SK-N-SH (cell line): ENCODE measurements at regions not wholly inside any gene's neighbourhood (a gene's known extent, or its start where the extent isn't known, plus 50 kb on each side); places are given as distances from the start of the nearest gene placed in this dataset.

ENCODE experiments used
- CTCF ChIA-PET: fragments of 300-600, 350-600 bp; formaldehyde crosslinking; extraction: SDS; loops from one replicate; lab custom pipeline; 2021; lab: Yijun Ruan, JAX
- POLR2A ChIA-PET: fragments of 350-600 bp; sonication (Branson Sonifier 250); formaldehyde crosslinking; extraction: SDS; loops from one replicate; lab custom pipeline; 2020; ENCODE audit warnings: antibody characterized with exemption, inconsistent platforms; lab: Yijun Ruan, JAX
- DNase-seq: peaks from one replicate; pipeline ENCODE4 v3.0.0; 2012
- H2AFZ ChIP-seq: fragments of 200-600 bp; sonication (generic); 2 replicates; pipeline ENCODE4 v1.8.1; 2016; ENCODE audit warnings: antibody characterized with exemption, mild to moderate bottlenecking, low read depth
- H3F3A ChIP-seq: fragments of 200-600 bp; sonication (generic); replicated peaks from 2 replicates; pipeline ENCODE3; 2016; ENCODE audit warnings: antibody characterized with exemption, mild to moderate bottlenecking; ENCODE audit not compliant: insufficient read depth
- H3K27ac ChIP-seq, 2 experiments: fragments of 200-500 bp in 1 of 2; fragments of 200-600 bp in 1 of 2; sonication (Bioruptor generic) in 1 of 2; sonication (generic), shearing (Covaris generic) in 1 of 2; 2 replicates each; pipeline versions ENCODE4 v1.5.1 to v1.6.1; 2014 to 2016; ENCODE audit warnings: low read depth in 2 of 2, inconsistent platforms in 1 of 2, low read length in 1 of 2, mild to moderate bottlenecking in 1 of 2, mixed read lengths in 1 of 2
- H3K27me3 ChIP-seq: fragments of 200-600 bp; sonication (generic), shearing (Covaris generic); 2 replicates; pipeline ENCODE4 v1.6.1; 2016; ENCODE audit warnings: mixed run types; ENCODE audit not compliant: insufficient read depth
- H3K36me3 ChIP-seq, 2 experiments: fragments of 200-500 bp in 1 of 2; fragments of 200-600 bp in 1 of 2; sonication (Bioruptor generic) in 1 of 2; sonication (generic) in 1 of 2; replicated peaks in 1 of 2; 2 replicates each; pipeline versions ENCODE3 to v1.5.1; 2014 to 2016; ENCODE audit warnings: low read length in 1 of 2, mild to moderate bottlenecking in 1 of 2; ENCODE audit not compliant: insufficient read depth in 2 of 2, control insufficient read depth in 1 of 2
- H3K4me1 ChIP-seq, 2 experiments: fragments of 200-500 bp in 1 of 2; fragments of 200-600 bp in 1 of 2; sonication (Bioruptor generic) in 1 of 2; sonication (generic), shearing (Covaris generic) in 1 of 2; 2 replicates each; pipeline versions ENCODE4 v1.5.1 to v1.6.1; 2014 to 2016; ENCODE audit warnings: low read depth in 1 of 2, low read length in 1 of 2, mixed run types in 1 of 2; ENCODE audit not compliant: insufficient read depth in 2 of 2, control insufficient read depth in 1 of 2
- H3K4me2 ChIP-seq: fragments of 200-600 bp; sonication (generic), shearing (Covaris generic); 2 replicates; pipeline ENCODE4 v1.6.1; 2017; ENCODE audit warnings: mixed run types
- H3K4me3 ChIP-seq, 2 experiments: fragments of 200-500 bp in 1 of 2; fragments of 200-600 bp in 1 of 2; sonication (Bioruptor generic) in 1 of 2; sonication (generic), shearing (Covaris generic) in 1 of 2; 2 replicates each; pipeline versions ENCODE4 v1.5.1 to v1.8.1; 2014 to 2016; ENCODE audit warnings: low read depth in 2 of 2, inconsistent platforms in 1 of 2, low read length in 1 of 2, mild to moderate bottlenecking in 1 of 2, mixed read lengths in 1 of 2, moderate library complexity in 1 of 2
- H3K79me2 ChIP-seq: fragments of 200-600 bp; sonication (generic); 2 replicates; pipeline ENCODE4 v1.8.1; 2017; ENCODE audit warnings: mild to moderate bottlenecking; ENCODE audit not compliant: insufficient read depth
- H3K9ac ChIP-seq: fragments of 200-600 bp; sonication (generic); 2 replicates; pipeline ENCODE4 v1.6.1; 2017; ENCODE audit warnings: mixed run types
- H3K9me2 ChIP-seq: fragments of 200-600 bp; sonication (generic); 2 replicates; pipeline ENCODE4 v1.6.1; 2017; ENCODE audit warnings: mixed run types
- H3K9me3 ChIP-seq: fragments of 200-600 bp; sonication (generic); 2 replicates; pipeline ENCODE4 v1.6.1; 2017; ENCODE audit warnings: mixed run types, mild to moderate bottlenecking, moderate library complexity
- H4K20me1 ChIP-seq: fragments of 200-600 bp; sonication (generic); 2 replicates; pipeline ENCODE4 v1.6.1; 2017; ENCODE audit warnings: mild to moderate bottlenecking, mixed run types; ENCODE audit not compliant: insufficient read depth
- CHD2 ChIP-seq: fragments of 150-350 bp; IDR thresholded peaks from 2 replicates; pipeline ENCODE4 v1.6.1; 2018; ENCODE audit warnings: low read length; ENCODE audit not compliant: partially characterized antibody
- ELF1 ChIP-seq: IDR thresholded peaks from 2 replicates; pipeline ENCODE4 v1.4.0; 2012
- EZH2phosphoT487 ChIP-seq: fragments of 200-600 bp; sonication (generic); IDR thresholded peaks from 2 replicates; pipeline ENCODE4 v1.6.1; 2017; ENCODE audit warnings: low read depth, mixed run types, mild to moderate bottlenecking, antibody characterized with exemption, moderate library complexity, borderline replicate concordance
- FOSL2 ChIP-seq: IDR thresholded peaks from 2 replicates; pipeline ENCODE4 v1.4.0; 2012; ENCODE audit warnings: low read depth, mild to moderate bottlenecking, moderate library complexity, borderline replicate concordance
- FOXJ3 ChIP-seq: sonication (generic); formaldehyde crosslinking; IDR thresholded peaks from 2 replicates; pipeline ENCODE4 v1.5.1; 2020; ENCODE audit warnings: mild to moderate bottlenecking, missing genetic modification reagents
- GABPA ChIP-seq: IDR thresholded peaks from 2 replicates; pipeline ENCODE4 v1.4.0; 2012; ENCODE audit warnings: low read depth, mild to moderate bottlenecking
- JUND ChIP-seq: IDR thresholded peaks from 2 replicates; pipeline ENCODE4 v1.4.0; 2012
- MXI1 ChIP-seq: IDR thresholded peaks from 2 replicates; pipeline ENCODE4 v1.6.1; 2012; ENCODE audit warnings: mild to moderate bottlenecking, low read depth, low read length, improper control_type of control experiment
- POLR2AphosphoS5 ChIP-seq: IDR thresholded peaks from 2 replicates; pipeline ENCODE4 v1.6.1; 2012; ENCODE audit warnings: low read depth, low read length
- RXRA ChIP-seq: IDR thresholded peaks from 2 replicates; pipeline ENCODE4 v1.4.0; 2012; ENCODE audit warnings: low read depth, mild to moderate bottlenecking, borderline replicate concordance
- SMC3 ChIP-seq: IDR thresholded peaks from 2 replicates; pipeline ENCODE4 v1.6.1; 2012; ENCODE audit warnings: low read depth, low read length, improper control_type of control experiment
- TCF12 ChIP-seq: IDR thresholded peaks from 2 replicates; pipeline ENCODE4 v1.4.0; 2012
- YY1 ChIP-seq: IDR thresholded peaks from 2 replicates; pipeline ENCODE4 v1.4.0; 2012; ENCODE audit warnings: low read depth, mild to moderate bottlenecking
- WGBS: methylation state at CpG from one replicate; pipeline ENCODE4 v1.1.6; 2017; ENCODE audit warnings: low lambda C conversion rate; 5-methylcytosine and 5-hydroxymethylcytosine counted together
- TF ChIP-seq, protein P1 (sequence below): fragments of 150-350 bp; IDR thresholded peaks from 2 replicates; pipeline ENCODE4 v1.6.1; 2016; ENCODE audit warnings: mild to moderate bottlenecking, low read depth, low read length
- TF ChIP-seq, protein P2 (sequence below): IDR thresholded peaks from 2 replicates; pipeline ENCODE4 v1.4.0; 2012; ENCODE audit warnings: low read depth
- TF ChIP-seq, protein P3 (sequence below): IDR thresholded peaks from 2 replicates; pipeline ENCODE4 v1.4.0; 2012; ENCODE audit warnings: low read depth, borderline replicate concordance

DNA sequence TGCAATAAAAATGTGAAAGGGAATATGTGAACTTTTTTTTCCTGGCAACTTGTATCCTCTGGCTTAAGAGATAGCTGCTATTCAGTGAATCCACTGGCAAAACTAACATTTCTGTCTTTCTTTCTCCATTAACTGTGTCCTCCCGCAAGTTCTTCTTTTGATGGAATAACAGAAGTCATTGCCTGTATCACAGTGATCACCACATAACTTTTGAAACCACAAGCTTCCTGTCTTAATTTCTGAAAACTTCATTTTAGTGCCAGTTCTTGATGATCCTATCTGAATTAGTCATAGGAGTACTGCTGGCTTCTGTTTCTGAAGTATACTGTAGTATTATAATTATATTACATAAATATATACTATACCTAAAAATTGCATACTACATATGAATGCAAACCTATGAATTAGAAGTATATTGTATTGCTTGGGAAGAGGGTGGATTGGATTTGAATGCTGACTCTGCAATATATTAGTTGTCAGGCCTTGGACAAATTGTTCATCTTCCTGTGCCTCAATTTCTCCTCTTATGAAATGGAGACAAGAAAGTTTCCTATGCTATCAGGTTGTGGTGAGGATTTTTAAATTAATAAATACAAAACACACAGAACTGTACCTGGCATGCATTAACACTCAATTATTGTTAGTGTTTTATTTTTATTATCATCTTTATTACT is 441.6 kb downstream of the CETN3 start:
- TF ChIP-seq YY1 (no peak), ELF1 (no peak), FOSL2 (0 out of 2 replicates have a peak, but pooled peaks have one; percentile 7), TCF12 (no peak)
- H3K27ac ChIP-seq: no peak overlapping the region
- no peaks in the 10 kb centered on the region for H3K9me2 ChIP-seq
- peaks cover 3% of the 10 kb centered on the region for H3F3A ChIP-seq
- no peaks in the 10 kb centered on the region for H3K9me3 ChIP-seq
- ChIA-PET CTCF (no interaction called here), POLR2A (no interaction called here)
- no peak for DNase-seq
- H3K4me1 ChIP-seq: no peaks in the 10 kb centered on the region
- no peak overlapping the region for H2AFZ ChIP-seq
- no peak overlapping the region for H3K9ac ChIP-seq
- WGBS: 54% methylated on average over 1 of the region's 1 CpG
- H3K79me2 ChIP-seq: no peaks in the 10 kb centered on the region
- H4K20me1 ChIP-seq: no peaks in the 10 kb centered on the region
- no peaks in the 10 kb centered on the region for H3K27me3 ChIP-seq
- H3K36me3 ChIP-seq: no peaks in the 10 kb centered on the region
- H3K4me2 ChIP-seq: no peak overlapping the region
- H3K4me3 ChIP-seq: no peak overlapping the region

DNA sequence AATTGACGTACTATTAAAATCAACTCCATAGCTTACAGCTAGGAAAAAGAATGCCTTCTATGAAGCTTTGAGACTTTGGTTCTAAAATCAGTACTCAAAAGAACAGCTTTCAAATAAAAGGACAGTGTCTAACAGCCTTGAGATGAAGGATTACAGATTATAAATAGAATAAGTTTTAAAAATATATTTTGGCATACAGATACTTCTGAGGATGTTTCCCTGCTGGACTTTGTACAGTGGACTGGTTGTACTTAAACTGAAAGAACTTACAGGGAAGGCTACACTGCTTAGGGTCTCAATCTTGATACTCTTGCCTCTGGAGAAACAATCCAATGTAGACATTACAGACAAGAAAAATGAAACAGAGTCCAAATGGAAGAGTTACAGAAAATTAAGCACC is 452.7 kb downstream of the CETN3 start:
- H3K9ac ChIP-seq: no peak overlapping the region
- POLR2A ChIA-PET: no interaction called here
- no peaks in the 10 kb centered on the region; a peak in 1 of 4 replicates for H3K4me1 ChIP-seq
- no peak overlapping the region for H3K4me2 ChIP-seq
- H3F3A ChIP-seq: no peaks in the 10 kb centered on the region
- DNase-seq: no peak
- H3K27ac ChIP-seq: no peak overlapping the region
- no peak overlapping the region for H2AFZ ChIP-seq
- H3K27me3 ChIP-seq: no peaks in the 10 kb centered on the region
- no peaks in the 10 kb centered on the region for H3K79me2 ChIP-seq
- WGBS: 87% methylated on average over 1 of the region's 1 CpG
- H3K4me3 ChIP-seq: no peak overlapping the region
- no peaks in the 10 kb centered on the region for H3K36me3 ChIP-seq
- TF ChIP-seq RXRA (no peak), GABPA (no peak), POLR2AphosphoS5 (no peak), FOXJ3 (CRISPR knock-in tag) (no peak), JUND (no peak), CHD2 (no peak), SMC3 (no peak), EZH2phosphoT487 (no peak), MXI1 (no peak)
- TF ChIP-seq, protein P1, sequence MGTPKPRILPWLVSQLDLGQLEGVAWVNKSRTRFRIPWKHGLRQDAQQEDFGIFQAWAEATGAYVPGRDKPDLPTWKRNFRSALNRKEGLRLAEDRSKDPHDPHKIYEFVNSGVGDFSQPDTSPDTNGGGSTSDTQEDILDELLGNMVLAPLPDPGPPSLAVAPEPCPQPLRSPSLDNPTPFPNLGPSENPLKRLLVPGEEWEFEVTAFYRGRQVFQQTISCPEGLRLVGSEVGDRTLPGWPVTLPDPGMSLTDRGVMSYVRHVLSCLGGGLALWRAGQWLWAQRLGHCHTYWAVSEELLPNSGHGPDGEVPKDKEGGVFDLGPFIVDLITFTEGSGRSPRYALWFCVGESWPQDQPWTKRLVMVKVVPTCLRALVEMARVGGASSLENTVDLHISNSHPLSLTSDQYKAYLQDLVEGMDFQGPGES: no peak
- TF ChIP-seq, protein P2, sequence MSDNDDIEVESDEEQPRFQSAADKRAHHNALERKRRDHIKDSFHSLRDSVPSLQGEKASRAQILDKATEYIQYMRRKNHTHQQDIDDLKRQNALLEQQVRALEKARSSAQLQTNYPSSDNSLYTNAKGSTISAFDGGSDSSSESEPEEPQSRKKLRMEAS: no peak
- TF ChIP-seq, protein P3, sequence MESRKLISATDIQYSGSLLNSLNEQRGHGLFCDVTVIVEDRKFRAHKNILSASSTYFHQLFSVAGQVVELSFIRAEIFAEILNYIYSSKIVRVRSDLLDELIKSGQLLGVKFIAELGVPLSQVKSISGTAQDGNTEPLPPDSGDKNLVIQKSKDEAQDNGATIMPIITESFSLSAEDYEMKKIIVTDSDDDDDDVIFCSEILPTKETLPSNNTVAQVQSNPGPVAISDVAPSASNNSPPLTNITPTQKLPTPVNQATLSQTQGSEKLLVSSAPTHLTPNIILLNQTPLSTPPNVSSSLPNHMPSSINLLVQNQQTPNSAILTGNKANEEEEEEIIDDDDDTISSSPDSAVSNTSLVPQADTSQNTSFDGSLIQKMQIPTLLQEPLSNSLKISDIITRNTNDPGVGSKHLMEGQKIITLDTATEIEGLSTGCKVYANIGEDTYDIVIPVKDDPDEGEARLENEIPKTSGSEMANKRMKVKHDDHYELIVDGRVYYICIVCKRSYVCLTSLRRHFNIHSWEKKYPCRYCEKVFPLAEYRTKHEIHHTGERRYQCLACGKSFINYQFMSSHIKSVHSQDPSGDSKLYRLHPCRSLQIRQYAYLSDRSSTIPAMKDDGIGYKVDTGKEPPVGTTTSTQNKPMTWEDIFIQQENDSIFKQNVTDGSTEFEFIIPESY: no peak
- no peaks in the 10 kb centered on the region for H4K20me1 ChIP-seq
- CTCF ChIA-PET: interaction anchor here (0.9 to 1.7 kb wide), 3 partner anchors 16 to 1229 kb away, joined by 3 to 4 read pairs (median 4); no protein-coding TSS in a partner anchor
- H3K9me3 ChIP-seq: no peaks in the 10 kb centered on the region
- H3K9me2 ChIP-seq: no peaks in the 10 kb centered on the region
